ENCODE measurements at regions not wholly inside any gene's neighbourhood (a gene's known extent, or its start where the extent isn't known, plus 50 kb on each side); places are given as distances from the start of the nearest gene placed in this dataset.

DNA sequence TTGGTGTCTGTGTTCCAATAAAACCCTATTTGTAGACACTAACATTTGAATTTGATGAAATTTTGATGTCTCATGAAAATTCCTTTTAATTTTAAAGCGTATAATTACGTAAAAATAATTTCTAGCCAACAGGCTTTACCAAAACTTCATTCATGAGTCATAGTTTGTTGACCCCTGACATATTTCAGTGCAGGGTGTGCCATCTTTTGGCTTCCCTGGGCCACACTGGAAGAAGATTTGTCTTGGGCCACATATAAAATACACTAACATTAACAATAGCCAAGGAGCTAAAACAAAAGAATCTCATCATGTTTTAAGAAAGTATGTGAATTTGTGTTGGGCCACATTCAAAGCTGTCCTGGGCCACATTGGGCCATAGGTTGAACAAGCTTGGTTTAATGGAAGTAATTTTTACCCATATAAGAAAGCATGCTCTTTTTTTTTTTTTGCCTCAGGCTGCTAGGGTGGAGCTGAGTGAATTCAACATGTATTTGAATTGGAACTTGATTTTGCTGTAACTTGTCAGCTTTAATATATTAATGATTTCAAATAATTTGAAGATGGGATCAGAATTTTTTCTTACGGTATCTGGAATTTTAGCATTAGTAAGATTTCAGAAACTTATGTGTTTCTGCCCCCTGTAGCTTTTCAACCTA is 267.7 kb upstream of the RGS18 start:
- TF ChIP-seq, protein P1, sequence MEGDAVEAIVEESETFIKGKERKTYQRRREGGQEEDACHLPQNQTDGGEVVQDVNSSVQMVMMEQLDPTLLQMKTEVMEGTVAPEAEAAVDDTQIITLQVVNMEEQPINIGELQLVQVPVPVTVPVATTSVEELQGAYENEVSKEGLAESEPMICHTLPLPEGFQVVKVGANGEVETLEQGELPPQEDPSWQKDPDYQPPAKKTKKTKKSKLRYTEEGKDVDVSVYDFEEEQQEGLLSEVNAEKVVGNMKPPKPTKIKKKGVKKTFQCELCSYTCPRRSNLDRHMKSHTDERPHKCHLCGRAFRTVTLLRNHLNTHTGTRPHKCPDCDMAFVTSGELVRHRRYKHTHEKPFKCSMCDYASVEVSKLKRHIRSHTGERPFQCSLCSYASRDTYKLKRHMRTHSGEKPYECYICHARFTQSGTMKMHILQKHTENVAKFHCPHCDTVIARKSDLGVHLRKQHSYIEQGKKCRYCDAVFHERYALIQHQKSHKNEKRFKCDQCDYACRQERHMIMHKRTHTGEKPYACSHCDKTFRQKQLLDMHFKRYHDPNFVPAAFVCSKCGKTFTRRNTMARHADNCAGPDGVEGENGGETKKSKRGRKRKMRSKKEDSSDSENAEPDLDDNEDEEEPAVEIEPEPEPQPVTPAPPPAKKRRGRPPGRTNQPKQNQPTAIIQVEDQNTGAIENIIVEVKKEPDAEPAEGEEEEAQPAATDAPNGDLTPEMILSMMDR (IDR thresholded peaks at IDR 0.05), result no peak
- no peak for TF ChIP-seq ZFX (IDR thresholded peaks at IDR 0.05; ENCODE audit: borderline replicate concordance)

All from 22Rv1 (cell line).